ENCODE measurements at regions not wholly inside any gene's neighbourhood (a gene's known extent, or its start where the extent isn't known, plus 50 kb on each side); places are given as distances from the start of the nearest gene placed in this dataset.

DNA sequence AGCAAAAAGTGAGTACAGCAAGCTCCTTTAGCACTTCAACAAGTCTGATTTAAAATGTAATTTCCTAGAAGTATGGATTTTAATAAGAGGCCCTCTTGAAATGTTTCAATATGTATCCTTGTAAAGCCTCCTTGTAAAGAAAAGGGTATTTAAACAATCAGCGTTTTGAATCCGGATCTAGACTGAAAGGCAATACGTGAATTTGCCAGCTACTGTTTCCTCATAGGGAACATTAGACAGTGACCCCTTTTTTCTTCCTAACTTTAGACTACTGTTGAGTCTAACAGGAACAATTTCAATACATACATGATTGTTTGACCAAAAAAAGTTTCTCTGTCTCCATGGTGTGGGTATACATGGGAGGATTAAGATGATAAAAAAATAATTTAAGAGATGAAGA, 395.0 kb downstream of the TFAP2A start:
- no peaks in the 10 kb centered on the region for H4K20me1 ChIP-seq (ENCODE audit: control insufficient read depth, insufficient read depth, insufficient read length)
- no peaks in the 10 kb centered on the region for H3K9me3 ChIP-seq (ENCODE audit: control insufficient read depth, low read depth, low read length)
- no peak overlapping the region for H2BK12ac ChIP-seq (ENCODE audit: insufficient read length, low read depth, low read length)
- no peak overlapping the region for H3K4me2 ChIP-seq (ENCODE audit: insufficient read depth, insufficient read length, low read length)
- Mint-ChIP-seq H3K27me3 (ENCODE audit: low read depth) (peaks cover 7% of the 10 kb centered on the region), H3K4me3 (no peak overlapping the region), H3K4me1 (no peaks in the 10 kb centered on the region), H3K36me3 (ENCODE audit: insufficient read depth in 1 of 3, low read depth in 3 of 3) (no peaks in the 10 kb centered on the region), H3K9me3 (no peaks in the 10 kb centered on the region), H3K27ac (no peak overlapping the region)
- no peak overlapping the region for H3K23ac ChIP-seq (ENCODE audit: insufficient read length, low read depth, low read length)
- TF ChIP-seq, protein P1, sequence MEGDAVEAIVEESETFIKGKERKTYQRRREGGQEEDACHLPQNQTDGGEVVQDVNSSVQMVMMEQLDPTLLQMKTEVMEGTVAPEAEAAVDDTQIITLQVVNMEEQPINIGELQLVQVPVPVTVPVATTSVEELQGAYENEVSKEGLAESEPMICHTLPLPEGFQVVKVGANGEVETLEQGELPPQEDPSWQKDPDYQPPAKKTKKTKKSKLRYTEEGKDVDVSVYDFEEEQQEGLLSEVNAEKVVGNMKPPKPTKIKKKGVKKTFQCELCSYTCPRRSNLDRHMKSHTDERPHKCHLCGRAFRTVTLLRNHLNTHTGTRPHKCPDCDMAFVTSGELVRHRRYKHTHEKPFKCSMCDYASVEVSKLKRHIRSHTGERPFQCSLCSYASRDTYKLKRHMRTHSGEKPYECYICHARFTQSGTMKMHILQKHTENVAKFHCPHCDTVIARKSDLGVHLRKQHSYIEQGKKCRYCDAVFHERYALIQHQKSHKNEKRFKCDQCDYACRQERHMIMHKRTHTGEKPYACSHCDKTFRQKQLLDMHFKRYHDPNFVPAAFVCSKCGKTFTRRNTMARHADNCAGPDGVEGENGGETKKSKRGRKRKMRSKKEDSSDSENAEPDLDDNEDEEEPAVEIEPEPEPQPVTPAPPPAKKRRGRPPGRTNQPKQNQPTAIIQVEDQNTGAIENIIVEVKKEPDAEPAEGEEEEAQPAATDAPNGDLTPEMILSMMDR (conservative IDR thresholded peaks at IDR 0.05), result no peak
- no peak overlapping the region for H2BK5ac ChIP-seq (ENCODE audit: insufficient read length, low read length)
- no peak overlapping the region for H2BK120ac ChIP-seq (ENCODE audit: low read depth, low read length, poor library complexity, severe bottlenecking)
- H3K23me2 ChIP-seq (ENCODE audit: insufficient read length, low read depth, low read length, poor library complexity, severe bottlenecking), result no peaks in the 10 kb centered on the region
- no peak overlapping the region for H4K91ac ChIP-seq (ENCODE audit: insufficient read length, low read depth, low read length)
- H4K8ac ChIP-seq (replicated peaks; ENCODE audit: insufficient read length, low read depth, low read length), result no peak overlapping the region
- WGBS (ENCODE audit: extremely low coverage, insufficient read length, low lambda C conversion rate), result no CpG with 5 or more reads among the region's 3 CpGs
- H3K18ac ChIP-seq (ENCODE audit: insufficient read length, low read depth, low read length), result no peak overlapping the region
- H3T11ph ChIP-seq (ENCODE audit: low read length), result no peak overlapping the region
- no peak overlapping the region for H2BK20ac ChIP-seq (ENCODE audit: low read depth, low read length, poor library complexity, severe bottlenecking)
- no peak overlapping the region for H2AFZ ChIP-seq (ENCODE audit: low read length)
- no peak overlapping the region for H3K4ac ChIP-seq (ENCODE audit: low read depth, low read length)
- no peak overlapping the region for H3K27ac ChIP-seq (ENCODE audit: insufficient read length, low read depth, low read length)
- H3K56ac ChIP-seq (ENCODE audit: insufficient read length, low read depth, low read length), result no peak overlapping the region
- no peak overlapping the region for H2BK15ac ChIP-seq (ENCODE audit: low read depth, low read length)
- no peaks in the 10 kb centered on the region for H3K4me1 ChIP-seq (ENCODE audit: insufficient read depth, low read length)
- no peaks in the 10 kb centered on the region for H3K27me3 ChIP-seq (ENCODE audit: insufficient read depth, low read length)
- no peaks in the 10 kb centered on the region for H3K79me2 ChIP-seq (ENCODE audit: insufficient read depth, low read length)
- H4K5ac ChIP-seq (ENCODE audit: insufficient read length, low read depth, low read length), result no peak overlapping the region
- H3K79me1 ChIP-seq (ENCODE audit: insufficient read depth, low read depth, low read length, poor library complexity, severe bottlenecking), result no peaks in the 10 kb centered on the region
- H3K9ac ChIP-seq (ENCODE audit: extremely low read depth, insufficient read length, low read length), result no peak overlapping the region
- H3K14ac ChIP-seq (ENCODE audit: insufficient read depth, low read length), result no peak overlapping the region
- no peak for DNase-seq
- H2AK5ac ChIP-seq (ENCODE audit: insufficient read length, low read length), result no peak overlapping the region

Data from H9 (cell line).